Colonic mucosa (tissue), 4 donors: ENCODE measurements at regions not wholly inside any gene's neighbourhood (a gene's known extent, or its start where the extent isn't known, plus 50 kb on each side); places are given as distances from the start of the nearest gene placed in this dataset.

ENCODE experiments used
- DNase-seq: peaks from one replicate; pipeline ENCODE4 v3.0.0-alpha.2; 2020
- H3K27ac ChIP-seq: fragments of 200-600 bp; one replicate; pipeline ENCODE4 v1.8.0; 2021
- H3K27me3 ChIP-seq: fragments of 200-600 bp; one replicate; pipeline ENCODE4 v1.8.0; 2021
- H3K36me3 ChIP-seq: fragments of 200-600 bp; one replicate; pipeline ENCODE4 v1.8.0; 2021
- H3K4me1 ChIP-seq: fragments of 200-600 bp; one replicate; pipeline ENCODE4 v1.8.0; 2021; ENCODE audit warnings: mild to moderate bottlenecking
- H3K4me3 ChIP-seq: fragments of 200-600 bp; one replicate; pipeline ENCODE4 v1.8.0; 2021
- H3K9ac ChIP-seq, 2 donors: one replicate each; pipeline ENCODE4 v1.7.0; 2013; ENCODE audit warnings: control low read depth in 2 of 2, low read depth in 2 of 2, low read length in 2 of 2
- H3K9me3 ChIP-seq: fragments of 200-600 bp; one replicate; pipeline ENCODE4 v1.8.0; 2021
- CTCF ChIP-seq: fragments of 200-600 bp; IDR thresholded peaks from one replicate; pipeline ENCODE4 v1.8.0; 2022; ENCODE audit warnings: antibody characterized with exemption, mild to moderate bottlenecking
- intact Hi-C: fragments of 100-400 bp; cut with DNase I; formaldehyde crosslinking; loops from one replicate; pipeline ENCODE4 v1.14.1; 2022
- donor health status: healthy.
- donor health status: DM: no; HTN: no; CAD: no.
- donor health status: DM: no; HTN: no; CAD: no.

GRCh38 chr13:34779171-34779570 is 162.9 kb upstream of the NBEA start:
- TF ChIP-seq CTCF: no peak
- Histone ChIP-seq H3K4me1 (no peaks in the 10 kb centered on the region), H3K36me3 (no peaks in the 10 kb centered on the region), H3K27ac (no peak overlapping the region), H3K27me3 (no peaks in the 10 kb centered on the region), H3K4me3 (no peak overlapping the region), H3K9me3 (no peaks in the 10 kb centered on the region), H3K9ac (no peak overlapping the region)
- intact Hi-C loops: no loop called here
- no peak for DNase-seq

GRCh38 chr13:34793301-34793700 is 148.8 kb upstream of the NBEA start:
- H3K4me1 ChIP-seq: no peaks in the 10 kb centered on the region
- no peak for TF ChIP-seq CTCF
- intact Hi-C loops: no loop called here
- no peaks in the 10 kb centered on the region for H3K9me3 ChIP-seq
- H3K27me3 ChIP-seq: no peaks in the 10 kb centered on the region
- no peak overlapping the region for H3K4me3 ChIP-seq
- H3K27ac ChIP-seq: no peak overlapping the region
- no peak overlapping the region for H3K9ac ChIP-seq
- no peak for DNase-seq
- no peaks in the 10 kb centered on the region for H3K36me3 ChIP-seq

GRCh38 chr13:34803756-34804155 is 138.3 kb upstream of the NBEA start:
- Histone ChIP-seq H3K27me3 (no peaks in the 10 kb centered on the region), H3K9me3 (no peaks in the 10 kb centered on the region), H3K27ac (no peak overlapping the region), H3K36me3 (no peaks in the 10 kb centered on the region), H3K4me3 (no peak overlapping the region), H3K9ac (no peak overlapping the region), H3K4me1 (no peaks in the 10 kb centered on the region)
- no peak for DNase-seq
- TF ChIP-seq CTCF: no peak
- intact Hi-C loops: no loop called here

GRCh38 chr13:34805347-34805746 is 136.7 kb upstream of the NBEA start:
- no peak overlapping the region for H3K27ac ChIP-seq
- H3K9ac ChIP-seq: no peak overlapping the region
- H3K9me3 ChIP-seq: no peaks in the 10 kb centered on the region
- no peak for DNase-seq
- no peaks in the 10 kb centered on the region for H3K4me1 ChIP-seq
- TF ChIP-seq CTCF: no peak
- H3K4me3 ChIP-seq: no peak overlapping the region
- no peaks in the 10 kb centered on the region for H3K27me3 ChIP-seq
- intact Hi-C loops: no loop called here
- H3K36me3 ChIP-seq: no peaks in the 10 kb centered on the region

- Histone ChIP-seq H3K9ac (no peak overlapping the region), H3K36me3 (no peaks in the 10 kb centered on the region), H3K27me3 (no peaks in the 10 kb centered on the region), H3K4me3 (no peak overlapping the region), H3K27ac (no peak overlapping the region), H3K4me1 (no peaks in the 10 kb centered on the region), H3K9me3 (no peaks in the 10 kb centered on the region)
- intact Hi-C loops: no loop called here
- no peak for DNase-seq
- no peak for TF ChIP-seq CTCF
These were observed 133.4 kb upstream of the NBEA start for GRCh38 chr13:34808649-34809048.

- Histone ChIP-seq H3K4me1 (no peaks in the 10 kb centered on the region), H3K9ac (no peak overlapping the region), H3K4me3 (no peak overlapping the region), H3K9me3 (no peaks in the 10 kb centered on the region), H3K27me3 (no peaks in the 10 kb centered on the region), H3K36me3 (no peaks in the 10 kb centered on the region), H3K27ac (no peak overlapping the region)
- DNase-seq: no peak
- TF ChIP-seq CTCF: no peak
- intact Hi-C loops: no loop called here
These were observed 131.1 kb upstream of the NBEA start for GRCh38 chr13:34810996-34811395.
